ENCODE measurements at regions not wholly inside any gene's neighbourhood (a gene's known extent, or its start where the extent isn't known, plus 50 kb on each side); places are given as distances from the start of the nearest gene placed in this dataset.

GRCh38 chr6:165844801-165845364 is 181.8 kb upstream of the PDE10A start:
- Histone ChIP-seq H3K9me2 (replicated peaks; ENCODE audit: insufficient read depth, low read length) (no peaks in the 10 kb centered on the region), H3F3A (ENCODE audit: insufficient read depth) (no peaks in the 10 kb centered on the region), H2AFZ (ENCODE audit: low read depth, low read length, severe bottlenecking) (no peak overlapping the region), H3K4me2 (ENCODE audit: low read depth, low read length, poor library complexity, severe bottlenecking) (no peak overlapping the region), H4K20me1 (ENCODE audit: low read depth, low read length) (no peaks in the 10 kb centered on the region), H3K27ac (ENCODE audit: low read depth, low read length) (no peak overlapping the region), H3K9ac (ENCODE audit: low read length) (no peak overlapping the region), H3K27me3 (ENCODE audit: low read length) (no peaks in the 10 kb centered on the region), H3K4me3 (ENCODE audit: insufficient read depth, low read length, poor library complexity, severe bottlenecking) (no peak overlapping the region), H3K79me2 (ENCODE audit: insufficient read depth, low read length) (no peaks in the 10 kb centered on the region), H3K36me3 (ENCODE audit: low read length) (no peaks in the 10 kb centered on the region), H3K9me3 (ENCODE audit: insufficient read depth, low read length) (no peaks in the 10 kb centered on the region)
- TF ChIP-seq CTCF (IDR thresholded peaks at IDR 0.05; ENCODE audit: insufficient read depth, low read length, poor library complexity, severe bottlenecking) (no peak), EZH2phosphoT487 (conservative IDR thresholded peaks at IDR 0.05; ENCODE audit: low read length) (no peak)

DNA sequence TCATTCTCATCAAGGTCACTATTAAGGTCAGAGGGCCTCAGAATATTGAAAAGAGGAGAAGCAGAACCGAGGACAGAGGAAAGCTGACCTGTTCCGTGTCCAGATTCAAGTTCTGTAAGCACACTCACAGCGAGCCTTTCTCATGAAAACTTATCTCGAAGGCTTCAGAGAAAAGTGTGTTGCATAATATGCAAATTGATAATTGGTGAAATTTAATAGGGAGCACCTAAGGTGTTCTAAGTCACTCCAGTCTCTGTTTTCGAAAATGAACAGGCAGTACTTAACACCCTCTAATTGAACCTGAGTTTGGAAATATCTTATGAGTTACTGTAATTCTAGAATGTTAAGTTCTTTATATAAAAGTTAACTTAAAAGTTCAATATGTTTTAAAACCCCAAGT is 181.2 kb upstream of the PDE10A start:
- Histone ChIP-seq H3K4me3 (ENCODE audit: insufficient read depth, low read length, poor library complexity, severe bottlenecking) (no peak overlapping the region), H3K4me2 (ENCODE audit: low read depth, low read length, poor library complexity, severe bottlenecking) (no peak overlapping the region), H3F3A (ENCODE audit: insufficient read depth) (no peaks in the 10 kb centered on the region), H3K9ac (ENCODE audit: low read length) (no peak overlapping the region), H4K20me1 (ENCODE audit: low read depth, low read length) (no peaks in the 10 kb centered on the region), H3K36me3 (ENCODE audit: low read length) (no peaks in the 10 kb centered on the region), H3K9me2 (replicated peaks; ENCODE audit: insufficient read depth, low read length) (no peaks in the 10 kb centered on the region), H3K79me2 (ENCODE audit: insufficient read depth, low read length) (no peaks in the 10 kb centered on the region), H2AFZ (ENCODE audit: low read depth, low read length, severe bottlenecking) (no peak overlapping the region), H3K9me3 (ENCODE audit: insufficient read depth, low read length) (no peaks in the 10 kb centered on the region), H3K27me3 (ENCODE audit: low read length) (no peaks in the 10 kb centered on the region), H3K27ac (ENCODE audit: low read depth, low read length) (no peak overlapping the region)
- TF ChIP-seq CTCF (IDR thresholded peaks at IDR 0.05; ENCODE audit: insufficient read depth, low read length, poor library complexity, severe bottlenecking) = no peak
- no peak for TF ChIP-seq EZH2phosphoT487 (conservative IDR thresholded peaks at IDR 0.05; ENCODE audit: low read length)

DNA sequence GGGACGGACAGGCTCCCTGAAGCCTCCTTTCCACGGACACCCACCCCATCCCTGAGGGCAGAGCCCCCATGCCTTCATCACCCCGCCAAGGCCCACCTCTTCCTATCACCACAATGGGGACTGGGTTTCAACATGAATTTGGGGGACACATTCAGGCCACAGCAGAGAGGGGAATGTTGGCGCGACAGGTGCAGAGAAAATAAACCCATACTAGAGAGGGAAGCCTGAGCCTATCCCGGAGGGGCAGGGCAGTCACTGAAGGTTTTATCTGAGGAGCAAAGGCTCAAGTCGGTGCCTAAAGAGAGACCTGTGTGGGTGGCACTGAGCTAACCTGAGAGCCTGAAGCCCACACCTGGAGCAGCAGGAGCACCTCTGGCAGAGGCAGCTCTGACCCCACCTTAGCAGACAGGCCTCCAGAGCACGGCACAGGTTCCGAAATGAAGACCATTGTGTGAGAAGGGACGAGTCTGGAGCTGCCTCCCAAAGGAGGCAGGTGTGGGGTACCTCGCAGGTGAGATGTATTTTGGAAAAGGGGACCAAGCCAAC is 180.6 kb upstream of the PDE10A start:
- Histone ChIP-seq H3K9ac (ENCODE audit: low read length) (no peak overlapping the region), H3K9me3 (ENCODE audit: insufficient read depth, low read length) (no peaks in the 10 kb centered on the region), H4K20me1 (ENCODE audit: low read depth, low read length) (no peaks in the 10 kb centered on the region), H3K9me2 (replicated peaks; ENCODE audit: insufficient read depth, low read length) (no peaks in the 10 kb centered on the region), H3K27ac (ENCODE audit: low read depth, low read length) (no peak overlapping the region), H3K27me3 (ENCODE audit: low read length) (no peaks in the 10 kb centered on the region), H2AFZ (ENCODE audit: low read depth, low read length, severe bottlenecking) (no peak overlapping the region), H3F3A (ENCODE audit: insufficient read depth) (no peaks in the 10 kb centered on the region), H3K4me3 (ENCODE audit: insufficient read depth, low read length, poor library complexity, severe bottlenecking) (no peak overlapping the region), H3K79me2 (ENCODE audit: insufficient read depth, low read length) (no peaks in the 10 kb centered on the region), H3K4me2 (ENCODE audit: low read depth, low read length, poor library complexity, severe bottlenecking) (no peak overlapping the region), H3K36me3 (ENCODE audit: low read length) (no peaks in the 10 kb centered on the region)
- TF ChIP-seq EZH2phosphoT487 (conservative IDR thresholded peaks at IDR 0.05; ENCODE audit: low read length) (no peak), CTCF (IDR thresholded peaks at IDR 0.05; ENCODE audit: insufficient read depth, low read length, poor library complexity, severe bottlenecking) (no peak)

Data from SU-DHL-6 (cell line).